Prostate gland (tissue), 2 donors: ENCODE measurements at regions not wholly inside any gene's neighbourhood (a gene's known extent, or its start where the extent isn't known, plus 50 kb on each side); places are given as distances from the start of the nearest gene placed in this dataset.

Experiments
- DNase-seq: peaks from one replicate; pipeline ENCODE4 v3.0.0-alpha.2; 2019; ENCODE audit warnings: low spot score
- H3K27ac ChIP-seq, 2 donors: fragments of 200-600 bp; sonication (generic); 2 replicates each; pipeline ENCODE4 v1.5.1; 2017 to 2019
- H3K27me3 ChIP-seq: fragments of 200-600 bp; sonication (generic); replicated peaks from 2 replicates; pipeline ENCODE4 v1.5.1; 2019; ENCODE audit not compliant: insufficient read depth
- H3K36me3 ChIP-seq, 2 donors: fragments of 200-600 bp; sonication (generic); 1 replicate in 1 of 2; 2 replicates in 1 of 2; pipeline versions ENCODE4 v1.5.1 to v1.8.1; 2017 to 2019
- H3K4me1 ChIP-seq: fragments of 200-600 bp; sonication (generic); replicated peaks from 2 replicates; pipeline ENCODE4 v1.5.1; 2019
- H3K4me3 ChIP-seq, 2 donors: fragments of 200-600 bp; sonication (generic); 2 replicates each; pipeline ENCODE4 v1.5.1; 2017 to 2019
- H3K9me3 ChIP-seq: fragments of 200-600 bp; sonication (generic); 2 replicates; pipeline ENCODE4 v1.5.1; 2017
- POLR2A ChIP-seq: fragments of 450-650 bp; IDR thresholded peaks from one replicate; pipeline ENCODE4 v1.6.1; 2016; ENCODE audit warnings: antibody characterized with exemption, mild to moderate bottlenecking
- POLR2AphosphoS5 ChIP-seq: sonication (generic); formaldehyde crosslinking; IDR thresholded peaks from one replicate; pipeline ENCODE4 v1.6.1; 2017; ENCODE audit warnings: antibody characterized with exemption
- WGBS: methylation state at CpG from one replicate; pipeline ENCODE4 v1.1.5; 2018; 5-methylcytosine and 5-hydroxymethylcytosine counted together
- intact Hi-C: fragments of 100-400 bp; cut with DNase I; formaldehyde crosslinking; loops from one replicate; pipeline ENCODE4 v1.14.2; 2022
- TF ChIP-seq, protein P1 (sequence below), 4 experiments: fragments of 200-600 bp in 2 of 4; fragments of 450-650 bp in 2 of 4; sonication (generic) in 2 of 4; IDR thresholded peaks; 1 replicate in 3 of 4; 2 replicates in 1 of 4; pipeline ENCODE4 v1.5.1; 2016 to 2019; ENCODE audit warnings: antibody characterized with exemption in 4 of 4, mild to moderate bottlenecking in 2 of 4, moderate library complexity in 2 of 4

GRCh38 chr17:63142836-63143235 lies 176.8 kb downstream of the TANC2 start:
- TF ChIP-seq, protein P1, sequence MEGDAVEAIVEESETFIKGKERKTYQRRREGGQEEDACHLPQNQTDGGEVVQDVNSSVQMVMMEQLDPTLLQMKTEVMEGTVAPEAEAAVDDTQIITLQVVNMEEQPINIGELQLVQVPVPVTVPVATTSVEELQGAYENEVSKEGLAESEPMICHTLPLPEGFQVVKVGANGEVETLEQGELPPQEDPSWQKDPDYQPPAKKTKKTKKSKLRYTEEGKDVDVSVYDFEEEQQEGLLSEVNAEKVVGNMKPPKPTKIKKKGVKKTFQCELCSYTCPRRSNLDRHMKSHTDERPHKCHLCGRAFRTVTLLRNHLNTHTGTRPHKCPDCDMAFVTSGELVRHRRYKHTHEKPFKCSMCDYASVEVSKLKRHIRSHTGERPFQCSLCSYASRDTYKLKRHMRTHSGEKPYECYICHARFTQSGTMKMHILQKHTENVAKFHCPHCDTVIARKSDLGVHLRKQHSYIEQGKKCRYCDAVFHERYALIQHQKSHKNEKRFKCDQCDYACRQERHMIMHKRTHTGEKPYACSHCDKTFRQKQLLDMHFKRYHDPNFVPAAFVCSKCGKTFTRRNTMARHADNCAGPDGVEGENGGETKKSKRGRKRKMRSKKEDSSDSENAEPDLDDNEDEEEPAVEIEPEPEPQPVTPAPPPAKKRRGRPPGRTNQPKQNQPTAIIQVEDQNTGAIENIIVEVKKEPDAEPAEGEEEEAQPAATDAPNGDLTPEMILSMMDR (IDR thresholded peaks at IDR 0.05): no peak
- TF ChIP-seq POLR2AphosphoS5 (no peak), POLR2A (no peak)
- no peaks in the 10 kb centered on the region for H3K9me3 ChIP-seq
- intact Hi-C loops: no loop called here

DNA sequence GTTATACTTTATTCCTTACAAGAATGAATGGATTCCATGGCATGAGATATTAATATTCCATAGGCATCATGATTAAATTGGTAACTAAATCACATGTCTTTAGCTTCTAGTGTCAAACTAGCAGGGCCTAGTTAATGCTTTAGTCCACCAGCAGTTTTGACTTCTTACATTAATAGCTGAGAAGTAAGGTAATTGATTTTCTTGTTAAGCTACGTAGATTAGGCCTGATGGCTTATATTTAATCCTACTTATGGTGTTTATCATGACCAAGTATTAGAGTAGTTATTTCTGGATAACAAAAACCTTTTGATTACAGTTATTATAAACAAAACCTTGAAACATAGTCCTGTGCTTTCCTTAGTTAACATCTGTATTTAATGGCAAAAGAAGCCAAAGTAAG lies 184.5 kb downstream of the TANC2 start:
- TF ChIP-seq POLR2AphosphoS5 (no peak), POLR2A (no peak)
- TF ChIP-seq, protein P1 (IDR thresholded peaks at IDR 0.05): no peak
- DNase-seq: no peak
- intact Hi-C loops: no loop called here
- no peaks in the 10 kb centered on the region for H3K27me3 ChIP-seq
- no peaks in the 10 kb centered on the region for H3K4me1 ChIP-seq
- no peaks in the 10 kb centered on the region for H3K36me3 ChIP-seq
- no peak overlapping the region for H3K27ac ChIP-seq
- 72% methylated on average over 1 of the region's 1 CpG for WGBS
- H3K4me3 ChIP-seq: no peak overlapping the region
- H3K9me3 ChIP-seq: no peaks in the 10 kb centered on the region

More at GRCh38 chr17:63142836-63143235, 176.8 kb downstream of the TANC2 start:
- no peaks in the 10 kb centered on the region for H3K4me1 ChIP-seq
- no peaks in the 10 kb centered on the region for H3K36me3 ChIP-seq
- no peaks in the 10 kb centered on the region for H3K27me3 ChIP-seq
- WGBS: 94% methylated on average over 1 of the region's 1 CpG
- DNase-seq: no peak
- H3K27ac ChIP-seq: no peak overlapping the region
- no peak overlapping the region for H3K4me3 ChIP-seq

DNA sequence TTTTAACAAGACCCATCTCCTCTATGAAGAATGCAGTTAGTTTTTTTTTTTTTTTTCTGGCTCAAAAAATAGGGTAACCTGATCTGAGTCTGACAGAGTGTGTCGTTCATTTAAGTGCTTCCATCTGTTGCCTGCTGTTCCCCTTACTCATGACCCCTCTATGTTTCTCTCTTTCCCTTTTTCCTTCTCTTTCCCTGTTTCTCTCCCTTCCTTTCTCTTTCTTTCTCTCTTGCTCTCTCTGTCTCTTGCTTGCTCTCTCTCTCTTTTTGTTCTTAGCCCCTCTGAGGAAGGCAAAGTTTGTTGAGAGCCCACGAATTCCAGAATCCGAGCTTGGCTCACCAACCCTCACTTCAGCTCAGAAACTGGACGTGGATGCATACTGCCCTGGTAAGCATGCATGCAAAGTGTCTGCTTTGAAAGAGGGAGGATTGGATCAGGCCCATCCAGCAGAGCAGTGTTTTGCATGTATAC lies 185.0 kb downstream of the TANC2 start:
- intact Hi-C loops: no loop called here
- H3K9me3 ChIP-seq: no peaks in the 10 kb centered on the region
- H3K36me3 ChIP-seq: no peaks in the 10 kb centered on the region
- H3K27me3 ChIP-seq: no peaks in the 10 kb centered on the region
- WGBS: 20% methylated on average over 4 of the region's 4 CpGs
- no peak for DNase-seq
- no peak overlapping the region for H3K27ac ChIP-seq
- no peak overlapping the region for H3K4me3 ChIP-seq
- H3K4me1 ChIP-seq: no peaks in the 10 kb centered on the region
- TF ChIP-seq, protein P1 (IDR thresholded peaks at IDR 0.05): no peak
- TF ChIP-seq POLR2AphosphoS5 (no peak), POLR2A (no peak)

GRCh38 chr17:63151941-63152523 lies 186.0 kb downstream of the TANC2 start:
- no peak for DNase-seq
- TF ChIP-seq POLR2AphosphoS5 (no peak), POLR2A (no peak)
- TF ChIP-seq, protein P1 (IDR thresholded peaks at IDR 0.05): no peak
- Histone ChIP-seq H3K4me1 (no peaks in the 10 kb centered on the region), H3K27ac (no peak overlapping the region), H3K4me3 (no peak overlapping the region), H3K36me3 (no peaks in the 10 kb centered on the region), H3K27me3 (no peaks in the 10 kb centered on the region), H3K9me3 (no peaks in the 10 kb centered on the region)
- intact Hi-C loops: no loop called here
- 19% methylated on average over 4 of the region's 4 CpGs for WGBS

DNA sequence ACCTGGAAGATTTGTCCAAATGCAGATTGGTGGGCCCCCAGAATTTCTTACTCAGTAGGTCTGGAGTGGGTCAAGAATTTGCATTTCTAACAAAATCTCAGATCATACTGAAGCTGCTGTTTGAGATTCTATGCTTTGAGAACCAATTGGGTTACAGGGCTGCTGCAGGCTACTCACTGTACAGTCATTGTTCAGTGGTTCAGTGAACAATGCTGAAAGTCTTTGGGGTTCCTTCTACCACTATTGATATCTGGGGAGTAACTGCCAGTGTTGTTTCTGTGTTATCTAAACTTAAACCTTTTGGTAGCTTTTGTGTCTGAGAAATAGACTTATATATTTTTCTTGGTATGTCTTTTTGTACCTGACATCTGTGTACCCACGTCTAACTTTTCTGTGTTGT lies 187.5 kb downstream of the TANC2 start:
- DNase-seq: no peak
- WGBS: 73% methylated on average over 1 of the region's 1 CpG
- no peak overlapping the region for H3K4me3 ChIP-seq
- intact Hi-C loops: no loop called here
- H3K27ac ChIP-seq: no peak overlapping the region
- H3K9me3 ChIP-seq: no peaks in the 10 kb centered on the region
- TF ChIP-seq POLR2A: no peak
- TF ChIP-seq POLR2AphosphoS5: no peak
- TF ChIP-seq, protein P1 (IDR thresholded peaks at IDR 0.05): no peak
- H3K36me3 ChIP-seq: no peaks in the 10 kb centered on the region
- H3K27me3 ChIP-seq: no peaks in the 10 kb centered on the region
- H3K4me1 ChIP-seq: no peaks in the 10 kb centered on the region
